Epithelial cell of proximal tubule (primary cell): ENCODE measurements at regions not wholly inside any gene's neighbourhood (a gene's known extent, or its start where the extent isn't known, plus 50 kb on each side); places are given as distances from the start of the nearest gene placed in this dataset.
A peak's percentile ranks its signal among the peaks of the same experiment; 100 is the strongest.

Experiments used
- DNase-seq: peaks from one replicate; pipeline ENCODE4 v3.0.0-alpha.2; 2011; ENCODE audit warnings: low read depth
- H3K4me3 ChIP-seq: 2 replicates; pipeline ENCODE4 v1.5.1; 2011; ENCODE audit warnings: low read depth, mild to moderate bottlenecking, low read length
- TF ChIP-seq, protein P1 (sequence below): conservative IDR thresholded peaks from 2 replicates; pipeline ENCODE4 v1.5.1; 2012; ENCODE audit warnings: low read depth, mild to moderate bottlenecking, low read length

DNA sequence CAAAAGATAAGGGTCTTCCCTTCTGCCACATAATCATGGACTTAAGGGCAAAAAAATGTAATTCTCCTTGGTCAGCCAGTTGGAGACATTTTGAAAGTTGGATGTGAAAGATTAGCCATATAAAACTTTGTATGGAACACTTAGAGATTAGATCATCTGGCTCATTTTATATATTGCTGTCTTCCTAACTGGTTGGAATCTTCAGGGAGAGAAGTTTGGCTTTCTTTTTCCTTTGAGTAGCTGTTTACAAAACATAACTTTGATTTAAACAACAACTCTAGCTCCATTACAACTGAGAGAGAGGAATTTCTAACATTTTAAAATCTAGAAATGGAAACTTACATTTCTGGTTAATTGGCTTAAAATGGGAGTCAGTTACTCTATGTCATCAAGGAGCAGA is 132.7 kb downstream of the RDH14 start:
- no peak for DNase-seq
- no peak overlapping the region for H3K4me3 ChIP-seq
- TF ChIP-seq, protein P1, sequence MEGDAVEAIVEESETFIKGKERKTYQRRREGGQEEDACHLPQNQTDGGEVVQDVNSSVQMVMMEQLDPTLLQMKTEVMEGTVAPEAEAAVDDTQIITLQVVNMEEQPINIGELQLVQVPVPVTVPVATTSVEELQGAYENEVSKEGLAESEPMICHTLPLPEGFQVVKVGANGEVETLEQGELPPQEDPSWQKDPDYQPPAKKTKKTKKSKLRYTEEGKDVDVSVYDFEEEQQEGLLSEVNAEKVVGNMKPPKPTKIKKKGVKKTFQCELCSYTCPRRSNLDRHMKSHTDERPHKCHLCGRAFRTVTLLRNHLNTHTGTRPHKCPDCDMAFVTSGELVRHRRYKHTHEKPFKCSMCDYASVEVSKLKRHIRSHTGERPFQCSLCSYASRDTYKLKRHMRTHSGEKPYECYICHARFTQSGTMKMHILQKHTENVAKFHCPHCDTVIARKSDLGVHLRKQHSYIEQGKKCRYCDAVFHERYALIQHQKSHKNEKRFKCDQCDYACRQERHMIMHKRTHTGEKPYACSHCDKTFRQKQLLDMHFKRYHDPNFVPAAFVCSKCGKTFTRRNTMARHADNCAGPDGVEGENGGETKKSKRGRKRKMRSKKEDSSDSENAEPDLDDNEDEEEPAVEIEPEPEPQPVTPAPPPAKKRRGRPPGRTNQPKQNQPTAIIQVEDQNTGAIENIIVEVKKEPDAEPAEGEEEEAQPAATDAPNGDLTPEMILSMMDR = no peak

DNA sequence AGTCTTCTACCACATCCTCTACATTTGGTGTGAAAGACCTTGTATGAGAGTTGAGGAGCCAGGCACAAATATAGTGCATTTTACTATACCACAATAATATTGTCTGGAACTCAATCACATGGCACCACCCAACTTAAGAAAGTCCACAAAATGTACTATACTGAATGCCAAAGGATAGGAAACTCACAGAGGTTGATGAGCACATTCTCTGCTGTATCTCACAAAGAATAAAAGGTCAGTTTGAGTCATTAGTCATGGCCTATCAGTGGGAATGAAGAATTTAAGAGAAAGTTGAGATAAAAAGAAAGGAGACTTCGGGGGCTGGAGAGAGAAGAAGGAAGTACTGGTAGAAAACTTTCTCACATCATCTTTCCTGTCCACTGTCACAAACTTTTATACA is 134.3 kb downstream of the RDH14 start:
- TF ChIP-seq, protein P1 = no peak
- DNase-seq = no peak
- H3K4me3 ChIP-seq = no peak overlapping the region

DNA sequence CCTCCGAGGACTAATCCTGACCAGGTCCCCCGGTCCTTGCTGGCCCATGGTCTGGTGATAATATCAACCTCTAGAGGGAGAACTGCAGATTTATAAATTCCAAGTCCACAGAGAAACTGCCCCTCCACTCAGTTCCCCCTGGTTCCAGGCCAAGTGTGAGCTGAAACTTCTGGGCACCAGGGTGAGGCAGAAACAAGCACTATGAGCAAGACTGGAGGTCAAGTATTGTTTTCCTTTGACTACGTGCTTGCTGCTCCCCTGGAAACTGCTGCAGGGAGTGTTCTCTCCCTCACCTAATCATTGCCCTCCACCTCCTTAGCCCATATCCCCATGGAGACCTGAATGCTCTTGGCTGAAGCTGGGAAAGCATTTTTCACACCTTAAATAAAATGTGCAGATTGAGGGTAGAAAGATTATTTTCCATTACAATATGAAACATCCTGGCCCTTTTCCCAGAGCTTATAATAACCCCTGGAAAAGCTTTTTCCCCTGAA is 135.2 kb downstream of the RDH14 start:
- no peak for DNase-seq
- TF ChIP-seq, protein P1 = peak; percentile 36
- H3K4me3 ChIP-seq = no peak overlapping the region

DNA sequence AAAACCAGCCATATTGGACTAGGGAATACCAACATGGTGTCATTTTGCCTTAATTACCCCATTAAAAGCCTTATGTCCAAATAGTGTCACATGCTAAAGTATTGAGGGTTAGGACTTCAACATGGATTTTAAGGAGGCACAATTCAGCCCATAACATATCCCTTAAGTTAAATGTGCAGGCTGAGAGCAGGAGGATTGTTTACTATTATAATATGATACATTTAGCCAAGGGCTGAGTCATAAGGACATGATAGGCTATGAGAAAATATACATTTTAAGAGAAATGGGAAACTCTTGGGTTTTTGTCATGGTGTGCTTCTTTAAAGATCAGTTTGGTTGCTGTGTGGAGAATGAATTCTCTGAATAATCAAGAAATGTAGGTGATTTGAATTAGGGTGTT is 136.8 kb downstream of the RDH14 start:
- no peak for DNase-seq
- TF ChIP-seq, protein P1 = no peak
- no peak overlapping the region for H3K4me3 ChIP-seq

DNA sequence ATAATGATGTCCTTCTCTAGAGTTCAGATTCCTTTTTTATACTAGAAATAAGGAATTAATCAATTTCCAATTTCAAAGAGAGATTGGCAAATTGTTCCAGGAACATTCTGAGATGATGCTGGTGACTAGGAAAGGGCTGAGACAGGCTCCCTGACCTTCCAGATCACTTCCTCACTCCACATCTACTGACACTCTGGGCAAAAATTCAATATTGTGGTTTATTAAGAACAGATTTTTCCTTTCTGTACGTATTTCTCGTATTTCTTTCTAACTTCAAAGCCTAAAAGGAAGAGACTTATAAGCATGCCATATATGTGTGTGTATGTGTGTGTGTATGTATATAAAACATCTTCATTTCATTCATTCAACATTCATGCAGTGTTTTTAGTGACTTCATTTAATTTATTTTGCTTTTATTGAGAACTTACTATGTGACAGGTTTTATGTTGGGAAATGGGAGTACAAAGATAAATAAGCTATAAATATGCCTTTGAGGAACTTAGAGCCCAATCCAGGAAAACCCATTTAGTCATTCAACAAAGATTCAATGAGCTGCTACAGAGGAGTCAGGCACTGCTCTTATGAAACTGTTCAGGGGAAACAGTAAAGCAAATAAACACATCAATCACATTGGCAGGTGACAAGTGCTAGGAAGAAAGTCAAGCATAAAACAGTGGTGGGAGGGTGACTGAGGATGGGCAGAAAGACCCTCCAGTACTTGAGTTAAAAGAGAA is 137.9 kb downstream of the RDH14 start:
- no peak for DNase-seq
- no peak overlapping the region for H3K4me3 ChIP-seq
- TF ChIP-seq, protein P1 = no peak

DNA sequence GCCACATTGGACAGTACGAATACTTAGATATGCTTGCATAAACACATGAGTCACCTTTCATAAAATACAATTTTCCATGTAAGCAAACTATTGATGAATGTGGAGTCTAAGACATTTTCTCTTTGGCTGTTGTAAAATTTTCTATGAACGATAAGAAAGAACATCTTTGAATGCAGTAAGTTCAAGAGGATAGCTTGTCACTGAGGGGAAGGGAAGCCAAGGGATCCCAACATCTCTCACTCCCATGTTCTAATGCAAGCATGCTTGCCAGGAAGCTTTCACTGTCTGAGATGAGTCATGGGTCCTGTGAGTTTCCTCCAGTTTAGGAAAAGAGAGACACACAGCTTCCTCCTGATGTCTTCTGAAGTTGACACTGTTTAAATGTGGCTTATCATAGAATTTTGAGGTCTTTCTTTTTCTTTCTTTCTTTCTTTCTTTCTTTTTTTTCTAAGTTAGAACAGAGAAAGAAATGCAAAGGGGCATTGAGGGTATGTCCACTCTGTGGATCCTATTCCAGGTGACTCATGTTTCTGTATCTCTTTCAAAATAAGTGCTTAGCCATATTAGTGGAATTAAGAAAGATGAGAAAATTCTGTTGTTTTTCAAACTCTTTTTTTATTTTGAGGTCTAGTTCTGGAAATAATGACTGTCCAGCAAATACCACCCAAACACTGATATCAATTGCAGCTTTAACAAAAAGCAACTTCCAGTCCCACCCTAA is 146.6 kb downstream of the RDH14 start:
- peak; percentile 74 for DNase-seq
- TF ChIP-seq, protein P1 = no peak

More for the DNA sequence above, 146.6 kb downstream of the RDH14 start:
- no peak overlapping the region for H3K4me3 ChIP-seq
